Fibroblast of peridontal ligament (primary cell): ENCODE measurements at regions not wholly inside any gene's neighbourhood (a gene's known extent, or its start where the extent isn't known, plus 50 kb on each side); places are given as distances from the start of the nearest gene placed in this dataset.
"Not testable (repeated sequence)": the region's sequence is repeated elsewhere in the genome, so short reads cannot be mapped to it uniquely, and the experiment has no call there.

Experiments
- DNase-seq: peaks from one replicate; pipeline ENCODE4 v3.0.0-alpha.2; 2010; ENCODE audit errors: extremely low read depth

GRCh38 chr5:53411388-53411787 lies 69.0 kb upstream of the FST start:
- DNase-seq = no peak

- DNase-seq = not testable (repeated sequence)
These were observed 67.9 kb upstream of the FST start for GRCh38 chr5:53412499-53412898.

GRCh38 chr5:53416144-53416738 lies 64.2 kb upstream of the FST start:
- DNase-seq = no peak

GRCh38 chr5:53418409-53418808 lies 62.0 kb upstream of the FST start:
- peak; percentile 69 for DNase-seq

GRCh38 chr5:53418826-53419658 lies 61.4 kb upstream of the FST start:
- DNase-seq = peak; percentile 96

- DNase-seq = peak; percentile 80
These were observed 57.9 kb upstream of the FST start for GRCh38 chr5:53422539-53422938.

- peak; percentile 66 for DNase-seq
These were observed 56.7 kb upstream of the FST start for GRCh38 chr5:53423724-53424123.

- DNase-seq = peak; percentile 45
These were observed 55.5 kb upstream of the FST start for GRCh38 chr5:53424686-53425615.

GRCh38 chr5:53425687-53426511 lies 54.5 kb upstream of the FST start:
- no peak for DNase-seq

- DNase-seq = no peak
These were observed 54.0 kb upstream of the FST start for GRCh38 chr5:53426512-53426830.

GRCh38 chr5:53426878-53427277 lies 53.6 kb upstream of the FST start:
- DNase-seq = no peak

- no peak for DNase-seq
These were observed 52.5 kb upstream of the FST start for GRCh38 chr5:53427965-53428364.

GRCh38 chr5:53429706-53430105 lies 50.7 kb upstream of the FST start:
- peak; percentile 68 for DNase-seq

- peak; percentile 91 for DNase-seq
These were observed 49.7 kb upstream of the FST start for GRCh38 chr5:53430618-53431252.
